ENCODE measurements at regions not wholly inside any gene's neighbourhood (a gene's known extent, or its start where the extent isn't known, plus 50 kb on each side); places are given as distances from the start of the nearest gene placed in this dataset.
"Not testable (repeated sequence)": the region's sequence is repeated elsewhere in the genome, so short reads cannot be mapped to it uniquely, and the experiment has no call there.

GRCh38 chr16:5756969-5757368 is 659.4 kb upstream of the EEF2KMT start:
- no peak for DNase-seq (ENCODE audit: low spot score)

- no peak for DNase-seq (ENCODE audit: low spot score)
These were observed 655.8 kb upstream of the EEF2KMT start for GRCh38 chr16:5753381-5753780.

GRCh38 chr16:5751216-5751615 is 653.6 kb upstream of the EEF2KMT start:
- no peak for DNase-seq (ENCODE audit: low spot score)

- DNase-seq (ENCODE audit: low spot score): not testable (repeated sequence)
These were observed 652.8 kb upstream of the EEF2KMT start for GRCh38 chr16:5750439-5750838.

- DNase-seq (ENCODE audit: low spot score): no peak
These were observed 641.0 kb upstream of the EEF2KMT start for GRCh38 chr16:5738586-5738985.

- DNase-seq (ENCODE audit: low spot score): no peak
These were observed 638.8 kb upstream of the EEF2KMT start for GRCh38 chr16:5736209-5736930.

GRCh38 chr16:5735444-5735843 is 637.8 kb upstream of the EEF2KMT start:
- DNase-seq (ENCODE audit: low spot score): no peak

- DNase-seq (ENCODE audit: low spot score): no peak
These were observed 633.2 kb upstream of the EEF2KMT start for GRCh38 chr16:5730783-5731182.

GRCh38 chr16:5722116-5722619 is 624.6 kb upstream of the EEF2KMT start:
- DNase-seq (ENCODE audit: low spot score): no peak

GRCh38 chr16:5715155-5715554 is 617.6 kb upstream of the EEF2KMT start:
- DNase-seq (ENCODE audit: low spot score): no peak

GRCh38 chr16:5709889-5710288 is 612.3 kb upstream of the EEF2KMT start:
- no peak for DNase-seq (ENCODE audit: low spot score)

- no peak for DNase-seq (ENCODE audit: low spot score)
These were observed 608.6 kb upstream of the EEF2KMT start for GRCh38 chr16:5706211-5706610.

- no peak for DNase-seq (ENCODE audit: low spot score)
These were observed 606.7 kb upstream of the EEF2KMT start for GRCh38 chr16:5704271-5704670.

GRCh38 chr16:5693426-5693825 is 595.8 kb upstream of the EEF2KMT start:
- DNase-seq (ENCODE audit: low spot score): no peak

- no peak for DNase-seq (ENCODE audit: low spot score)
These were observed 584.4 kb upstream of the EEF2KMT start for GRCh38 chr16:5681966-5682365.

- no peak for DNase-seq (ENCODE audit: low spot score)
These were observed 580.8 kb upstream of the EEF2KMT start for GRCh38 chr16:5678371-5678770.

- no peak for DNase-seq (ENCODE audit: low spot score)
These were observed 573.8 kb upstream of the EEF2KMT start for GRCh38 chr16:5671421-5671820.

- no peak for DNase-seq (ENCODE audit: low spot score)
These were observed 572.6 kb upstream of the EEF2KMT start for GRCh38 chr16:5670198-5670597.

- DNase-seq (ENCODE audit: low spot score): no peak
These were observed 571.0 kb upstream of the EEF2KMT start for GRCh38 chr16:5668553-5668952.

- DNase-seq (ENCODE audit: low spot score): no peak
These were observed 568.2 kb upstream of the EEF2KMT start for GRCh38 chr16:5665834-5666233.

- no peak for DNase-seq (ENCODE audit: low spot score)
These were observed 556.2 kb upstream of the EEF2KMT start for GRCh38 chr16:5653789-5654188.

GRCh38 chr16:5653041-5653440 is 555.4 kb upstream of the EEF2KMT start:
- DNase-seq (ENCODE audit: low spot score): no peak

GRCh38 chr16:5649762-5650743 is 552.5 kb upstream of the EEF2KMT start:
- no peak for DNase-seq (ENCODE audit: low spot score)

Measured in CD4-positive, alpha-beta T cell treated with Interleukin-15 for 4 hours (primary cell).